Heart left ventricle (tissue), 16 donors: ENCODE measurements at regions not wholly inside any gene's neighbourhood (a gene's known extent, or its start where the extent isn't known, plus 50 kb on each side); places are given as distances from the start of the nearest gene placed in this dataset.

Experiments used
- ATAC-seq, 4 donors: fragments of 200-7000 bp; cut with Tn5 transposase; one replicate each; pipeline ENCODE4 v1.9.1; 2020 to 2022; ENCODE audit warnings: moderate library complexity in 4 of 4, mild to moderate bottlenecking in 3 of 4, moderate number of reproducible peaks in 1 of 4
- DNase-seq, 5 donors: peaks; one replicate each; pipeline ENCODE4 v3.0.0-alpha.2; 2020
- H3K27ac ChIP-seq, 12 donors: fragments of 200-600 bp; sonication (generic) in 4 of 12; one replicate each; pipeline versions ENCODE4 v1.5.0 to v1.8.0; 2016 to 2022; ENCODE audit warnings: mild to moderate bottlenecking in 2 of 12
- H3K27me3 ChIP-seq, 9 donors: fragments of 200-600 bp; sonication (generic) in 2 of 9; one replicate each; pipeline versions ENCODE4 v1.5.1 to v1.8.0; 2016 to 2022; ENCODE audit warnings: mild to moderate bottlenecking in 3 of 9
- H3K36me3 ChIP-seq, 9 donors: fragments of 200-600 bp; sonication (generic) in 2 of 9; one replicate each; pipeline versions ENCODE4 v1.5.0 to v1.8.0; 2018 to 2022; ENCODE audit warnings: mild to moderate bottlenecking in 2 of 9
- H3K4me1 ChIP-seq, 12 donors: fragments of 200-600 bp; sonication (generic) in 4 of 12; one replicate each; pipeline versions ENCODE4 v1.5.0 to v1.8.0; 2016 to 2022; ENCODE audit warnings: mild to moderate bottlenecking in 3 of 12
- H3K4me3 ChIP-seq, 12 donors: fragments of 200-600 bp; sonication (generic) in 4 of 12; one replicate each; pipeline versions ENCODE4 v1.5.0 to v1.8.0; 2017 to 2022; ENCODE audit warnings: mild to moderate bottlenecking in 9 of 12, moderate library complexity in 4 of 12
- H3K9me3 ChIP-seq, 12 donors: fragments of 200-600 bp; sonication (generic) in 4 of 12; one replicate each; pipeline versions ENCODE4 v1.5.0 to v1.8.0; 2016 to 2022; ENCODE audit warnings: mild to moderate bottlenecking in 1 of 12
- CTCF ChIP-seq, 12 donors: fragments of 200-600 bp; sonication (generic) in 4 of 12; IDR thresholded peaks; one replicate each; pipeline versions ENCODE4 v1.5.0 to v1.8.0; 2018 to 2022; ENCODE audit warnings: antibody characterized with exemption in 12 of 12, mild to moderate bottlenecking in 5 of 12
- POLR2A ChIP-seq, 2 donors: fragments of 450-650 bp; IDR thresholded peaks; one replicate each; pipeline ENCODE4 v1.6.1; 2017; ENCODE audit warnings: antibody characterized with exemption in 2 of 2, mild to moderate bottlenecking in 2 of 2, moderate library complexity in 2 of 2
- WGBS, 4 donors: extraction: QIAGEN DNeasy Blood & Tissue Kit in 2 of 4; methylation state at CpG; one replicate each; pipeline versions ENCODE4 v1.1.5 to v1.1.7; 2013 to 2018; 5-methylcytosine and 5-hydroxymethylcytosine counted together
- intact Hi-C, 10 donors: fragments of 100-400 bp; cut with DNase I; formaldehyde crosslinking; loops; one replicate each; pipeline versions ENCODE4 v1.11.1 to v1.14.2; 2022
- donor health status: ischemic (EF 13 %, LVEDD 7.1; RV severe dilation, severe dysfunction).
- donor health status: healthy with polysubstance abuse.
- donor health status: DM: no; HTN: yes; CAD: no.
- donor health status: DM: no; HTN: no; CAD: no.
- donor health status: ischemic (EF 25% LVEDD 6.9; RV normal size, moderate dysfunction).
- donor health status: ischemic (EF 25% LVEDD 5.7; RV mildly dilated, moderate dysfunction).
- donor health status: healthy.
- donor health status: DM: yes; HTN: yes; CAD: no.
- donor health status: ischemic (EF 35%, LVEDD 5.7; RV mildly dilated, moderate dysfunction).
- donor health status: nonischemic (EF 11% LVEDD 7.7; RV severe dilation, severe dysfunction).
- donor health status: DM: yes; HTN: yes; CAD: no.
- donor health status: PGD.
- donor health status: ischemic (EF 29% LVEDD 5.4; RV normal size, mild dysfunction).
- donor health status: nonischemic (EF 23%, LVEDD 6.1; RV moderate dilation, normal function).

DNA sequence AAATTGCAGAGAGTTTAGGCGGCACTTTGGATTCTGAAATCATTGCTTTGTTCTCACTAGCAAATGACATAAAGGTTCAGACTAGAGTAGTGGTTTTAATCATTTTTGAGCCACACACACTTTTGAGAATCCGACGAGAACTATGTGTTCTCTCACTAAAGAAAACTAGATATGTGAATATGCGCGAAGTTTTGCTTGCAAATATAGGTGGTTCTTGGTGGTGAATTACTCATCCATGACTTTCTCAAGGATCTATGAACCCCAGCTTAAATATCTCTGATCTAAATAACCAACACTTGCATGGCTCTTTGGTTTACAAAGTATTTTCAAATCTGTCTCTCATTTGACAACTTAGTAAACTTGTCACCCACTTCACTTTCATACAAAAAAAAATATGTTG lies 54.8 kb downstream of the NOG start:
- no peak for DNase-seq
- Histone ChIP-seq H3K27ac (no peak overlapping the region), H3K4me1 (no peaks in the 10 kb centered on the region), H3K36me3 (no peaks in the 10 kb centered on the region), H3K27me3 (peaks cover 0 to 13% (median 0%) of the 10 kb centered on the region in 9 donors), H3K9me3 (peaks cover 0 to 6% (median 0%) of the 10 kb centered on the region in 12 donors), H3K4me3 (no peak overlapping the region)
- ATAC-seq: no peak
- intact Hi-C loops: no loop called here
- TF ChIP-seq POLR2A (IDR thresholded peaks at IDR 0.05): no peak
- no peak for TF ChIP-seq CTCF (IDR thresholded peaks at IDR 0.05)
- 83 to 88% (median 87%) methylated on average over 5 of the region's 5 CpGs for WGBS, 4 donors

DNA sequence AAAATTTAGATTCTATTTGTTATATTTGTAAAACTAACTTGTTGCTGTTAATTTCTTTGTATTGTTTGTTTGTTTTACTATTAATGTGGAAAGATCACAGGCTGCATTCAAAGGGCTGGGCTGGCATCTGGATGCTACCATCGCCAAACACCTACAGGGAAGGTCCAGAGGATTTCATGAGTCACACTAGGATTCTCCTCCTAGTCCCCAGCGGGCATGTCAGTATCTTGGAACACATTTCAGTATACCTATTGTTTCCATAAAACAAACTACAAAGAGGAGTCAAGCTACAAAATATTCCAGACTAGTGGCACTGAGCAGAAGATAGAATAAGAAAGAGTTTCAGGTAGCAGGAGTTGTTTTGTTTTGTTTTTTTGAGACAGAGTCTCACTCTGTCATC lies 55.3 kb downstream of the NOG start:
- TF ChIP-seq CTCF (IDR thresholded peaks at IDR 0.05): no peak
- no peak for TF ChIP-seq POLR2A (IDR thresholded peaks at IDR 0.05)
- Histone ChIP-seq H3K9me3 (peaks cover 0 to 6% (median 0%) of the 10 kb centered on the region in 12 donors), H3K36me3 (no peaks in the 10 kb centered on the region), H3K4me1 (no peaks in the 10 kb centered on the region), H3K27ac (no peak overlapping the region), H3K27me3 (peaks cover 0 to 13% (median 0%) of the 10 kb centered on the region in 9 donors), H3K4me3 (no peak overlapping the region)
- WGBS, 4 donors: 77 to 80% (median 79%) methylated on average over 2 of the region's 2 CpGs
- intact Hi-C loops: no loop called here
- no peak for ATAC-seq
- DNase-seq: no peak

- TF ChIP-seq CTCF (IDR thresholded peaks at IDR 0.05) (no peak), POLR2A (IDR thresholded peaks at IDR 0.05) (no peak)
- H3K4me3 ChIP-seq: no peak overlapping the region
- ATAC-seq (no peak), DNase-seq (no peak)
- 32 to 38% (median 36%) methylated on average over 2 of the region's 2 CpGs for WGBS, 4 donors
- no peaks in the 10 kb centered on the region for H3K36me3 ChIP-seq
- H3K9me3 ChIP-seq: peaks cover 0 to 12% (median 0%) of the 10 kb centered on the region in 12 donors
- intact Hi-C loops: no loop called here
- H3K27ac ChIP-seq: no peak overlapping the region
- H3K4me1 ChIP-seq: no peaks in the 10 kb centered on the region
- peaks cover 0 to 6% (median 0%) of the 10 kb centered on the region in 9 donors for H3K27me3 ChIP-seq
These were observed 59.1 kb downstream of the NOG start for GRCh38 chr17:56652628-56653027.

GRCh38 chr17:56653877-56654276 lies 60.4 kb downstream of the NOG start:
- TF ChIP-seq POLR2A (IDR thresholded peaks at IDR 0.05): no peak
- TF ChIP-seq CTCF (IDR thresholded peaks at IDR 0.05): peak in 8 of 12 donors; percentile 4 to 36 (median 24)
- no peak overlapping the region for H3K27ac ChIP-seq
- intact Hi-C loops: no loop called here
- DNase-seq (no peak), ATAC-seq (no peak)
- no peaks in the 10 kb centered on the region for H3K4me1 ChIP-seq
- H3K9me3 ChIP-seq: peaks cover 0 to 12% (median 0%) of the 10 kb centered on the region in 12 donors
- H3K27me3 ChIP-seq: peaks cover 0 to 6% (median 0%) of the 10 kb centered on the region in 9 donors
- 40 to 51% (median 46%) methylated on average over 3 of the region's 3 CpGs for WGBS, 4 donors
- H3K4me3 ChIP-seq: no peak overlapping the region
- H3K36me3 ChIP-seq: no peaks in the 10 kb centered on the region
